DND-41 (cell line): ENCODE measurements at regions not wholly inside any gene's neighbourhood (a gene's known extent, or its start where the extent isn't known, plus 50 kb on each side); places are given as distances from the start of the nearest gene placed in this dataset.

Source experiments
- ATAC-seq: fragments of 200-7000 bp; cut with Tn5 transposase; 3 replicates; pipeline ENCODE4 v1.9.1; 2021; ENCODE audit warnings: low read depth; ENCODE audit not compliant: insufficient read depth
- DNase-seq: peaks from one replicate; pipeline ENCODE4 v3.0.0-alpha.2; 2020
- H2AFZ ChIP-seq: 2 replicates; pipeline ENCODE4 v1.6.0; 2012; ENCODE audit warnings: low read depth, low read length
- H3K27ac ChIP-seq: 2 replicates; pipeline ENCODE4 v1.5.1; 2012; ENCODE audit warnings: low read length, inconsistent platforms
- H3K27me3 ChIP-seq: fragments of 200-600 bp; sonication (generic); 2 replicates; pipeline ENCODE4 v1.6.0; 2012; ENCODE audit warnings: low read length, mild to moderate bottlenecking, inconsistent platforms; ENCODE audit not compliant: insufficient read depth, poor library complexity
- H3K36me3 ChIP-seq: 2 replicates; pipeline ENCODE4 v1.5.1; 2012; ENCODE audit warnings: low read length, inconsistent platforms; ENCODE audit not compliant: insufficient read depth
- H3K4me1 ChIP-seq: 2 replicates; pipeline ENCODE4 v1.5.1; 2012; ENCODE audit warnings: mild to moderate bottlenecking, low read length; ENCODE audit not compliant: insufficient read depth
- H3K4me2 ChIP-seq: 2 replicates; pipeline ENCODE4 v1.6.0; 2012; ENCODE audit warnings: mild to moderate bottlenecking, moderate library complexity, low read length, inconsistent platforms; ENCODE audit not compliant: insufficient read depth
- H3K4me3 ChIP-seq, 2 experiments: fragments of 200-600 bp in 1 of 2; shearing (Covaris generic) in 1 of 2; 2 replicates each; pipeline ENCODE4 v1.5.1; 2012 to 2016; ENCODE audit warnings: inconsistent platforms in 2 of 2, low read length in 2 of 2, mild to moderate bottlenecking in 2 of 2, low read depth in 1 of 2, moderate library complexity in 1 of 2
- H3K79me2 ChIP-seq: 2 replicates; pipeline ENCODE4 v1.6.0; 2012; ENCODE audit warnings: low read length, inconsistent platforms; ENCODE audit not compliant: insufficient read depth
- H3K9ac ChIP-seq: 2 replicates; pipeline ENCODE4 v1.6.0; 2012; ENCODE audit warnings: low read depth, mild to moderate bottlenecking, inconsistent platforms, low read length, moderate library complexity
- H3K9me3 ChIP-seq: 2 replicates; pipeline ENCODE4 v1.5.1; 2012; ENCODE audit warnings: low read length, moderate library complexity, mild to moderate bottlenecking, inconsistent platforms; ENCODE audit not compliant: insufficient read depth, severe bottlenecking
- H4K20me1 ChIP-seq: 2 replicates; pipeline ENCODE4 v1.6.0; 2012; ENCODE audit warnings: low read length; ENCODE audit not compliant: insufficient read depth
- CTCF ChIP-seq: IDR thresholded peaks from 2 replicates; pipeline ENCODE4 v1.5.1; 2012; ENCODE audit warnings: borderline replicate concordance, low read length, moderate library complexity, mild to moderate bottlenecking; ENCODE audit not compliant: poor library complexity, severe bottlenecking; ENCODE audit errors: extremely low read depth
- EZH2 ChIP-seq: IDR thresholded peaks from 3 replicates; pipeline ENCODE4 v1.6.1; 2012; ENCODE audit warnings: borderline replicate concordance, low read depth, mild to moderate bottlenecking, moderate library complexity, low read length, inconsistent platforms; ENCODE audit not compliant: severe bottlenecking

GRCh38 chr13:73973156-73973555 lies 161.0 kb downstream of the KLF12 start:
- Histone ChIP-seq H2AFZ (no peak overlapping the region), H4K20me1 (peaks cover 15% of the 10 kb centered on the region; the same call in 1 of the 2 replicates), H3K36me3 (peaks cover 5% of the 10 kb centered on the region; the same call in 1 of the 2 replicates), H3K4me1 (peaks cover 7% of the 10 kb centered on the region; the same call in 1 of the 2 replicates), H3K4me2 (no peak overlapping the region), H3K27ac (peak overlapping the region; percentile 18; the same call in 1 of the 2 replicates), H3K9ac (no peak overlapping the region), H3K79me2 (peaks cover 99% of the 10 kb centered on the region), H3K4me3 (no peak overlapping the region), H3K9me3 (no peaks in the 10 kb centered on the region), H3K27me3 (no peaks in the 10 kb centered on the region)
- ATAC-seq: peak; percentile 58; the same call in 2 of the 3 replicates
- TF ChIP-seq EZH2 (no peak), CTCF (no peak)
- DNase-seq: no peak

- TF ChIP-seq EZH2 (no peak), CTCF (no peak)
- Histone ChIP-seq H2AFZ (no peak overlapping the region), H3K36me3 (peaks cover 5% of the 10 kb centered on the region; the same call in 1 of the 2 replicates), H3K27ac (no peak overlapping the region), H3K9me3 (no peaks in the 10 kb centered on the region), H3K4me3 (no peak overlapping the region), H3K27me3 (no peaks in the 10 kb centered on the region), H3K9ac (no peak overlapping the region), H3K4me1 (peaks cover 7% of the 10 kb centered on the region; the same call in 1 of the 2 replicates), H4K20me1 (peaks cover 15% of the 10 kb centered on the region; the same call in 1 of the 2 replicates), H3K79me2 (peaks cover 99% of the 10 kb centered on the region), H3K4me2 (no peak overlapping the region)
- ATAC-seq: no peak
- no peak for DNase-seq
These were observed 161.7 kb downstream of the KLF12 start for GRCh38 chr13:73972545-73972944.

- peaks cover 5% of the 10 kb centered on the region; the same call in 1 of the 2 replicates for H3K36me3 ChIP-seq
- no peak overlapping the region for H3K9ac ChIP-seq
- H3K4me3 ChIP-seq: no peak overlapping the region
- H3K27ac ChIP-seq: no peak overlapping the region
- no peak overlapping the region for H2AFZ ChIP-seq
- peaks cover 7% of the 10 kb centered on the region; the same call in 1 of the 2 replicates for H3K4me1 ChIP-seq
- DNase-seq: no peak
- no peaks in the 10 kb centered on the region for H3K27me3 ChIP-seq
- H3K4me2 ChIP-seq: no peak overlapping the region
- H3K79me2 ChIP-seq: peaks cover 97% of the 10 kb centered on the region
- ATAC-seq: no peak
- no peaks in the 10 kb centered on the region for H3K9me3 ChIP-seq
- H4K20me1 ChIP-seq: peaks cover 16% of the 10 kb centered on the region; the same call in 1 of the 2 replicates
- no peak for TF ChIP-seq EZH2
- TF ChIP-seq CTCF: no peak
These were observed 162.7 kb downstream of the KLF12 start for GRCh38 chr13:73971481-73971880.
